ENCODE measurements at regions not wholly inside any gene's neighbourhood (a gene's known extent, or its start where the extent isn't known, plus 50 kb on each side); places are given as distances from the start of the nearest gene placed in this dataset.

- Histone ChIP-seq H3K4me3 (ENCODE audit: insufficient read depth, low read length, poor library complexity, severe bottlenecking) (no peak overlapping the region), H3K27me3 (ENCODE audit: low read length) (no peaks in the 10 kb centered on the region), H3K36me3 (ENCODE audit: low read length) (no peaks in the 10 kb centered on the region), H3F3A (ENCODE audit: insufficient read depth) (no peaks in the 10 kb centered on the region), H3K9me2 (replicated peaks; ENCODE audit: insufficient read depth, low read length) (no peaks in the 10 kb centered on the region), H3K9me3 (ENCODE audit: insufficient read depth, low read length) (no peaks in the 10 kb centered on the region), H3K79me2 (ENCODE audit: insufficient read depth, low read length) (no peaks in the 10 kb centered on the region), H2AFZ (ENCODE audit: low read depth, low read length, severe bottlenecking) (no peak overlapping the region), H3K9ac (ENCODE audit: low read length) (no peak overlapping the region), H3K4me2 (ENCODE audit: low read depth, low read length, poor library complexity, severe bottlenecking) (no peak overlapping the region), H3K27ac (ENCODE audit: low read depth, low read length) (no peak overlapping the region), H4K20me1 (ENCODE audit: low read depth, low read length) (no peaks in the 10 kb centered on the region)
- TF ChIP-seq EZH2phosphoT487 (conservative IDR thresholded peaks at IDR 0.05; ENCODE audit: low read length): no peak
- no peak for TF ChIP-seq CTCF (IDR thresholded peaks at IDR 0.05; ENCODE audit: insufficient read depth, low read length, poor library complexity, severe bottlenecking)
Observed at GRCh38 chr18:64966667-64967066, 784.1 kb upstream of the CDH7 start.

GRCh38 chr18:64956465-64956864 is 794.3 kb upstream of the CDH7 start:
- Histone ChIP-seq H2AFZ (ENCODE audit: low read depth, low read length, severe bottlenecking) (no peak overlapping the region), H3K4me2 (ENCODE audit: low read depth, low read length, poor library complexity, severe bottlenecking) (no peak overlapping the region), H3K36me3 (ENCODE audit: low read length) (no peaks in the 10 kb centered on the region), H3K4me3 (ENCODE audit: insufficient read depth, low read length, poor library complexity, severe bottlenecking) (no peak overlapping the region), H3K27me3 (ENCODE audit: low read length) (no peaks in the 10 kb centered on the region), H3K9me2 (replicated peaks; ENCODE audit: insufficient read depth, low read length) (no peaks in the 10 kb centered on the region), H3F3A (ENCODE audit: insufficient read depth) (no peaks in the 10 kb centered on the region), H3K9ac (ENCODE audit: low read length) (no peak overlapping the region), H3K79me2 (ENCODE audit: insufficient read depth, low read length) (no peaks in the 10 kb centered on the region), H4K20me1 (ENCODE audit: low read depth, low read length) (no peaks in the 10 kb centered on the region), H3K9me3 (ENCODE audit: insufficient read depth, low read length) (no peaks in the 10 kb centered on the region), H3K27ac (ENCODE audit: low read depth, low read length) (no peak overlapping the region)
- TF ChIP-seq EZH2phosphoT487 (conservative IDR thresholded peaks at IDR 0.05; ENCODE audit: low read length): no peak
- no peak for TF ChIP-seq CTCF (IDR thresholded peaks at IDR 0.05; ENCODE audit: insufficient read depth, low read length, poor library complexity, severe bottlenecking)

GRCh38 chr18:64949885-64950284 is 800.9 kb upstream of the CDH7 start:
- no peaks in the 10 kb centered on the region for H3K9me2 ChIP-seq (replicated peaks; ENCODE audit: insufficient read depth, low read length)
- no peaks in the 10 kb centered on the region for H3K36me3 ChIP-seq (ENCODE audit: low read length)
- no peak for TF ChIP-seq CTCF (IDR thresholded peaks at IDR 0.05; ENCODE audit: insufficient read depth, low read length, poor library complexity, severe bottlenecking)
- TF ChIP-seq EZH2phosphoT487 (conservative IDR thresholded peaks at IDR 0.05; ENCODE audit: low read length): no peak
- H3K9ac ChIP-seq (ENCODE audit: low read length): no peak overlapping the region
- no peaks in the 10 kb centered on the region for H3K79me2 ChIP-seq (ENCODE audit: insufficient read depth, low read length)
- H3K9me3 ChIP-seq (ENCODE audit: insufficient read depth, low read length): no peaks in the 10 kb centered on the region; the same call in 1 of the 2 replicates
- H3F3A ChIP-seq (ENCODE audit: insufficient read depth): no peaks in the 10 kb centered on the region
- H3K27me3 ChIP-seq (ENCODE audit: low read length): no peaks in the 10 kb centered on the region
- H3K4me3 ChIP-seq (ENCODE audit: insufficient read depth, low read length, poor library complexity, severe bottlenecking): no peak overlapping the region
- H3K4me2 ChIP-seq (ENCODE audit: low read depth, low read length, poor library complexity, severe bottlenecking): no peak overlapping the region
- H4K20me1 ChIP-seq (ENCODE audit: low read depth, low read length): no peaks in the 10 kb centered on the region
- H3K27ac ChIP-seq (ENCODE audit: low read depth, low read length): no peak overlapping the region
- no peak overlapping the region for H2AFZ ChIP-seq (ENCODE audit: low read depth, low read length, severe bottlenecking)

Measured in SU-DHL-6 (cell line).